Fibroblast of lung (primary cell): ENCODE measurements at regions not wholly inside any gene's neighbourhood (a gene's known extent, or its start where the extent isn't known, plus 50 kb on each side); places are given as distances from the start of the nearest gene placed in this dataset.

Source experiments
- DNase-seq, 2 donors: peaks; one replicate each; pipeline versions ENCODE4 v3.0.0 to v3.0.0-alpha.2; 2010; ENCODE audit warnings: low read depth in 2 of 2
- H2AFZ ChIP-seq: 2 replicates; pipeline ENCODE4 v1.5.1; 2012; ENCODE audit warnings: low read length, control low read depth, inconsistent platforms
- H3K27ac ChIP-seq: 2 replicates; pipeline ENCODE4 v1.5.1; 2011; ENCODE audit warnings: low read length, control low read depth; ENCODE audit not compliant: insufficient read depth
- H3K27me3 ChIP-seq: 2 replicates; pipeline ENCODE4 v1.5.1; 2011; ENCODE audit warnings: mild to moderate bottlenecking, low read length; ENCODE audit not compliant: control insufficient read depth, insufficient read depth
- H3K36me3 ChIP-seq: 2 replicates; pipeline ENCODE4 v1.5.1; 2011; ENCODE audit warnings: low read length; ENCODE audit not compliant: control insufficient read depth, insufficient read depth
- H3K4me1 ChIP-seq: 2 replicates; pipeline ENCODE4 v1.5.1; 2011; ENCODE audit warnings: low read length; ENCODE audit not compliant: control insufficient read depth, insufficient read depth; ENCODE audit errors: extremely low read depth
- H3K4me2 ChIP-seq: 2 replicates; pipeline ENCODE4 v1.5.1; 2011; ENCODE audit warnings: low read length, control low read depth; ENCODE audit not compliant: insufficient read depth; ENCODE audit errors: extremely low read depth
- H3K4me3 ChIP-seq, 4 experiments: fragments of 200-600 bp in 1 of 4; sonication (generic) in 1 of 4; replicated peaks in 1 of 4; 2 replicates each; pipeline ENCODE4 v1.5.1; 2011 to 2016; ENCODE audit warnings: low read length in 4 of 4, low read depth in 3 of 4, mild to moderate bottlenecking in 3 of 4, control low read depth in 2 of 4, inconsistent platforms in 1 of 4, mixed read lengths in 1 of 4; ENCODE audit not compliant: insufficient read depth in 1 of 4; ENCODE audit errors: control extremely low read depth in 1 of 4
- H3K79me2 ChIP-seq: 2 replicates; pipeline ENCODE4 v1.5.1; 2012; ENCODE audit warnings: mild to moderate bottlenecking, low read length, inconsistent platforms; ENCODE audit not compliant: control insufficient read depth, insufficient read depth
- H3K9ac ChIP-seq: 2 replicates; pipeline ENCODE4 v1.5.1; 2011; ENCODE audit warnings: mild to moderate bottlenecking, low read length, control low read depth; ENCODE audit not compliant: insufficient read depth
- H3K9me3 ChIP-seq: 2 replicates; pipeline ENCODE4 v1.5.1; 2012; ENCODE audit warnings: low read depth, low read length; ENCODE audit not compliant: control insufficient read depth, insufficient read depth
- H4K20me1 ChIP-seq: 2 replicates; pipeline ENCODE4 v1.5.1; 2011; ENCODE audit warnings: low read length; ENCODE audit not compliant: control insufficient read depth, insufficient read depth; ENCODE audit errors: extremely low read depth
- EZH2 ChIP-seq: IDR thresholded peaks from 2 replicates; pipeline ENCODE4 v1.5.1; 2012; ENCODE audit warnings: low read length, control low read depth, mild to moderate bottlenecking; ENCODE audit errors: missing control alignments
- TF ChIP-seq, protein P1 (sequence below), 2 donors: IDR thresholded peaks in 1 of 2; conservative IDR thresholded peaks in 1 of 2; 1 replicate in 1 of 2; 2 replicates in 1 of 2; pipeline ENCODE4 v1.5.1; 2011 to 2012; ENCODE audit warnings: low read length in 2 of 2, control low read depth in 1 of 2, inconsistent platforms in 1 of 2, low read depth in 1 of 2, mild to moderate bottlenecking in 1 of 2

DNA sequence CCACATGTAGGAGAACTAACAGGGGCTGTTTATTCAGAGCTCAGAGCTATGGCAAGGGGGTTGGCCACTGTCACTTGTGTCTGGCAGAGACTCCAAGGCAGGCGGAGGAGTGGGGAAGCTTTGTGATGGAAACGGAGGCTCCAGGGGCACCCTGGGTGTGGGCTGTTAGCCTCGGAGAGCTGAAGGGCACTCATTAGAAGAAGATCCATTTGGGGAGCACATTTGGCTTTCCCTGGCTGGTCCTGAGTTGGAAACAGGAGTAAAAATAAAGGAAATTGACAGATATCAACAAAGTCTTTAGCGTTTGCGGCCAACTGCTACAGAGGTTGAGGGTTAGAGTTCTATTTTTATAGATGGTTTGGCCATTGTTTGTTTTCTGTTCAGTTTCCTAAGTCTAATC, 288.3 kb upstream of the MKI67 start:
- Histone ChIP-seq H2AFZ (no peak overlapping the region), H3K9me3 (no peaks in the 10 kb centered on the region), H3K27me3 (no peaks in the 10 kb centered on the region), H3K4me3 (no peak overlapping the region), H3K36me3 (no peaks in the 10 kb centered on the region), H3K27ac (no peak overlapping the region), H4K20me1 (no peaks in the 10 kb centered on the region), H3K4me2 (no peak overlapping the region), H3K4me1 (no peaks in the 10 kb centered on the region), H3K79me2 (no peaks in the 10 kb centered on the region), H3K9ac (no peak overlapping the region)
- TF ChIP-seq EZH2, result no peak
- TF ChIP-seq, protein P1, sequence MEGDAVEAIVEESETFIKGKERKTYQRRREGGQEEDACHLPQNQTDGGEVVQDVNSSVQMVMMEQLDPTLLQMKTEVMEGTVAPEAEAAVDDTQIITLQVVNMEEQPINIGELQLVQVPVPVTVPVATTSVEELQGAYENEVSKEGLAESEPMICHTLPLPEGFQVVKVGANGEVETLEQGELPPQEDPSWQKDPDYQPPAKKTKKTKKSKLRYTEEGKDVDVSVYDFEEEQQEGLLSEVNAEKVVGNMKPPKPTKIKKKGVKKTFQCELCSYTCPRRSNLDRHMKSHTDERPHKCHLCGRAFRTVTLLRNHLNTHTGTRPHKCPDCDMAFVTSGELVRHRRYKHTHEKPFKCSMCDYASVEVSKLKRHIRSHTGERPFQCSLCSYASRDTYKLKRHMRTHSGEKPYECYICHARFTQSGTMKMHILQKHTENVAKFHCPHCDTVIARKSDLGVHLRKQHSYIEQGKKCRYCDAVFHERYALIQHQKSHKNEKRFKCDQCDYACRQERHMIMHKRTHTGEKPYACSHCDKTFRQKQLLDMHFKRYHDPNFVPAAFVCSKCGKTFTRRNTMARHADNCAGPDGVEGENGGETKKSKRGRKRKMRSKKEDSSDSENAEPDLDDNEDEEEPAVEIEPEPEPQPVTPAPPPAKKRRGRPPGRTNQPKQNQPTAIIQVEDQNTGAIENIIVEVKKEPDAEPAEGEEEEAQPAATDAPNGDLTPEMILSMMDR (conservative IDR thresholded peaks at IDR 0.05 in 1 of 2, IDR thresholded peaks at IDR 0.05 in 1 of 2; ENCODE audit: low read depth in 1 of 2, low read length in 2 of 2), result no peak
- DNase-seq, result no peak

DNA sequence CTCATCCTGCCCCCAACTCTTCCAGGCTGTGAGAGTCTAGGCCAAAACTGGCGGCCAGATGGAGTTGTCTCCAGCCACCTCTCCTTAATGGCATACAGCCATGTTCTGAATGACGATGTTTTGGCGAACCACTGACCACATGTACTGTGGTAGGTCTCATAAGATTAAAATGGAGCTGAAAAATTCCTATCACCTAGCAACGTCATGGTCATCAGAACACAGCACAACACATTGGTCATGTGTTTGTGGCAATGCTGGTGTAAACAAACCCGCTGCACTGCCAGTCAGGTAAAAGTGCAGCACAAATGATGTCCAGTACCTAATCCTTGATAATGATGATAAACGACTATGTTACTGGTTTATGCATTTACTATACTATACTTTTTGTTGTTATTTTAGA, 290.0 kb upstream of the MKI67 start:
- Histone ChIP-seq H3K27ac (no peak overlapping the region), H3K9me3 (no peaks in the 10 kb centered on the region), H3K9ac (no peak overlapping the region), H3K4me2 (no peak overlapping the region), H2AFZ (no peak overlapping the region), H3K4me1 (no peaks in the 10 kb centered on the region), H4K20me1 (no peaks in the 10 kb centered on the region), H3K79me2 (no peaks in the 10 kb centered on the region), H3K36me3 (no peaks in the 10 kb centered on the region), H3K27me3 (no peaks in the 10 kb centered on the region), H3K4me3 (no peak overlapping the region)
- DNase-seq, result no peak
- no peak for TF ChIP-seq EZH2
- TF ChIP-seq, protein P1 (conservative IDR thresholded peaks at IDR 0.05 in 1 of 2, IDR thresholded peaks at IDR 0.05 in 1 of 2; ENCODE audit: low read depth in 1 of 2, low read length in 2 of 2), result no peak

DNA sequence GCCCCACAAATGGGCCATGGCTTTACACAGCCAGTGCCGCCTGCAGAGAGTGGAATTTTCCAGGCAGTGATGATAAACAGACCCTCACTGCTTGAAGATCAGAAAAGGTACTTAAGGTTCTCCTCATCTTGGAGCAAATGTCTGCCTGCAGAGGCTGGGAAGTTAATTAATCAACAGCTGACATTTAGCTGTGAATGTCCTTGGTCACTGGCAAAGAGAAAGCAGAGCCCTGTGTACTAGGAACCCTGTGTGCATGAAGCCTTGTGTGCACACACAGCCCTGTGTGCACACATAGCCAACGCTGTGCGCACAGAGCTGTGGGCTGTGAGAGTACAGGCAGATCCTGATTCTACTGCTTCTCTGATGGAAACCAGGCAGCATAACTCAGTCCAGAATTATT, 291.6 kb upstream of the MKI67 start:
- Histone ChIP-seq H3K9ac (no peak overlapping the region), H3K9me3 (no peaks in the 10 kb centered on the region), H3K4me1 (no peaks in the 10 kb centered on the region), H3K27me3 (no peaks in the 10 kb centered on the region), H3K4me3 (no peak overlapping the region), H3K27ac (no peak overlapping the region), H3K79me2 (no peaks in the 10 kb centered on the region), H4K20me1 (no peaks in the 10 kb centered on the region), H3K36me3 (no peaks in the 10 kb centered on the region), H3K4me2 (no peak overlapping the region), H2AFZ (no peak overlapping the region)
- TF ChIP-seq, protein P1 (conservative IDR thresholded peaks at IDR 0.05 in 1 of 2, IDR thresholded peaks at IDR 0.05 in 1 of 2; ENCODE audit: low read depth in 1 of 2, low read length in 2 of 2), result no peak
- TF ChIP-seq EZH2, result no peak
- no peak for DNase-seq
